WERI-Rb-1 (cell line): ENCODE measurements at regions not wholly inside any gene's neighbourhood (a gene's known extent, or its start where the extent isn't known, plus 50 kb on each side); places are given as distances from the start of the nearest gene placed in this dataset.
A peak's percentile ranks its signal among the peaks of the same experiment; 100 is the strongest.

Experiments
- DNase-seq: peaks from one replicate; pipeline ENCODE4 v3.0.0-alpha.2; 2020
- H3K27ac ChIP-seq: fragments of 250-450 bp; sonication (Bioruptor Pico); 2 replicates; pipeline ENCODE4 v1.5.1; 2020; ENCODE audit warnings: mild to moderate bottlenecking, moderate library complexity
- H3K27me3 ChIP-seq: fragments of 250-450 bp; sonication (Bioruptor Pico); 2 replicates; pipeline ENCODE4 v1.5.1; 2021; ENCODE audit warnings: mild to moderate bottlenecking, low read depth, moderate library complexity; ENCODE audit not compliant: insufficient read depth, severe bottlenecking
- H3K36me3 ChIP-seq: fragments of 250-450 bp; sonication (Bioruptor Pico); 2 replicates; pipeline ENCODE4 v1.5.1; 2020; ENCODE audit warnings: mild to moderate bottlenecking, moderate library complexity
- H3K4me3 ChIP-seq: 2 replicates; pipeline ENCODE4 v1.5.1; 2011; ENCODE audit warnings: low read depth, mild to moderate bottlenecking, control low read depth, low read length
- H3K9me3 ChIP-seq: fragments of 250-450 bp; sonication (Bioruptor Pico); 2 replicates; pipeline ENCODE4 v1.5.1; 2021; ENCODE audit warnings: mild to moderate bottlenecking, moderate library complexity; ENCODE audit not compliant: severe bottlenecking
- TF ChIP-seq, protein P1 (sequence below): IDR thresholded peaks from 2 replicates; pipeline ENCODE4 v1.5.1; 2011; ENCODE audit warnings: low read depth, mild to moderate bottlenecking, control low read depth, inconsistent platforms, low read length

DNA sequence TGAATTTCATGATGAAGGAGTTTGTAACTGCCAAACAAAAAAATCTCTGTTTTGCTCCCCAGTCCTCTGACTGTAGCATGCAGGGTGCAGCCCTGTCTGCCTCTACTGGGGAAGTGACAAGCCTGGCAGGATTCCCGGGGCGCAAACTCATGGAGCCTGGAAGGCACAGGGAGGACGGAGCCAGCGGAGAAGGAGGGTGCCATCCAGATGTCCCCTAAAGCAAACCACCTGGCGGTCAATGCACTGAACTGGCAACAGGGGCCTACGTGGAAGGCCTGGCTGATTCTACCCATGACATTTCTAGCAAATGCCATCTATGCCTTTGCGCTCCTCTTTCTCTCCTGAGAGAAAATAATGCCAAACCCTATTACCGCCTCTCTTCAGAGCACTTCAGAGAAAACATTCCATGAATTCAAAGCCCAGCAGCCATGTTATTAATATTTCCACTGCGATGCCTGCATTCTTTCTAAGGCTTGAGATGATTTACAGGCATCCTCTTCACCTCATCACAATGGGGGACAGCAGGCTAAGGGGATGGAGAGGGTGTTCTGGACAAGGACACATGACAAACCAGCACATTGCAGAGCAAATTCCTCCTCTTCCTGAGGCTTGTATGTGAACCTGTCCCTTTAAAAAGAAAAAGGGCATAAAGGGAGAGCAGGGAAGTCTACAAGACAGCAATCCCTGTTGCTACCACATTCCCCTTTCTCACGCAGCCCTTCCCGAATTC lies 329.3 kb upstream of the NOCT start:
- Histone ChIP-seq H3K27me3 (no peaks in the 10 kb centered on the region), H3K4me3 (no peak overlapping the region), H3K36me3 (no peaks in the 10 kb centered on the region), H3K27ac (no peak overlapping the region), H3K9me3 (no peaks in the 10 kb centered on the region)
- DNase-seq = no peak
- TF ChIP-seq, protein P1, sequence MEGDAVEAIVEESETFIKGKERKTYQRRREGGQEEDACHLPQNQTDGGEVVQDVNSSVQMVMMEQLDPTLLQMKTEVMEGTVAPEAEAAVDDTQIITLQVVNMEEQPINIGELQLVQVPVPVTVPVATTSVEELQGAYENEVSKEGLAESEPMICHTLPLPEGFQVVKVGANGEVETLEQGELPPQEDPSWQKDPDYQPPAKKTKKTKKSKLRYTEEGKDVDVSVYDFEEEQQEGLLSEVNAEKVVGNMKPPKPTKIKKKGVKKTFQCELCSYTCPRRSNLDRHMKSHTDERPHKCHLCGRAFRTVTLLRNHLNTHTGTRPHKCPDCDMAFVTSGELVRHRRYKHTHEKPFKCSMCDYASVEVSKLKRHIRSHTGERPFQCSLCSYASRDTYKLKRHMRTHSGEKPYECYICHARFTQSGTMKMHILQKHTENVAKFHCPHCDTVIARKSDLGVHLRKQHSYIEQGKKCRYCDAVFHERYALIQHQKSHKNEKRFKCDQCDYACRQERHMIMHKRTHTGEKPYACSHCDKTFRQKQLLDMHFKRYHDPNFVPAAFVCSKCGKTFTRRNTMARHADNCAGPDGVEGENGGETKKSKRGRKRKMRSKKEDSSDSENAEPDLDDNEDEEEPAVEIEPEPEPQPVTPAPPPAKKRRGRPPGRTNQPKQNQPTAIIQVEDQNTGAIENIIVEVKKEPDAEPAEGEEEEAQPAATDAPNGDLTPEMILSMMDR = no peak

GRCh38 chr4:138685316-138685715 lies 330.3 kb upstream of the NOCT start:
- DNase-seq = no peak
- H3K27ac ChIP-seq = no peak overlapping the region
- no peaks in the 10 kb centered on the region for H3K36me3 ChIP-seq
- no peak overlapping the region for H3K4me3 ChIP-seq
- no peaks in the 10 kb centered on the region for H3K27me3 ChIP-seq
- TF ChIP-seq, protein P1 = no peak
- H3K9me3 ChIP-seq = no peaks in the 10 kb centered on the region

DNA sequence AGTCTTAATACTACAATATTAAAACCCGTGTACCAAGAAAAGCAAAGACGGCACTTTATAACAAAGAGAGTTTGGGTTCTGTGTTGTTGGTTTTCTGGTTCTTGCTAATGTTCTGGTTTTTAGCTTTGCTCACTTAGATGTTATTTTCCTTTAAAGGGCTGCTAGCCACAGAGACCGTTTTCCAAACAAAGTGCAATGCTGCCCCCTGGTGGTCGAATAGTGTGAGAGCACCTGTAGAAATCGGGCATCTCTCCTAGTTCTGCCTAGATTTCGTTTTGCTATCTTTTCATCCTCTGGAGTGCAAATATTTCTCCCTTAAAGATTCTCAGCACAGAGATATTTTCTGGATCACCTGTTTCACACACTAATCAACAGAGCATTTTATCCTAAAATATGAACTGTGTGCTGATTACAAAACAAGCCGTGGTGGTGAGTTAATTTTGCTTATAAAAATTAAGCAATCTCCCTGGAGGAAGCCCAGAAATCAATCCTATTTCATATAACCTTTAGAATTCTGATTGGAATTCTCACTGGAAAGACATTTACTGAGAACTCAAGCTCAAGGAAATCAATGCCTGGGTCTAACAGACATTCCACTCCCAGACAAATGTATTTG lies 334.5 kb upstream of the NOCT start:
- Histone ChIP-seq H3K27me3 (no peaks in the 10 kb centered on the region), H3K9me3 (no peaks in the 10 kb centered on the region), H3K36me3 (no peaks in the 10 kb centered on the region), H3K4me3 (no peak overlapping the region), H3K27ac (no peak overlapping the region)
- peak; percentile 83 for DNase-seq
- TF ChIP-seq, protein P1 = peak; percentile 80

DNA sequence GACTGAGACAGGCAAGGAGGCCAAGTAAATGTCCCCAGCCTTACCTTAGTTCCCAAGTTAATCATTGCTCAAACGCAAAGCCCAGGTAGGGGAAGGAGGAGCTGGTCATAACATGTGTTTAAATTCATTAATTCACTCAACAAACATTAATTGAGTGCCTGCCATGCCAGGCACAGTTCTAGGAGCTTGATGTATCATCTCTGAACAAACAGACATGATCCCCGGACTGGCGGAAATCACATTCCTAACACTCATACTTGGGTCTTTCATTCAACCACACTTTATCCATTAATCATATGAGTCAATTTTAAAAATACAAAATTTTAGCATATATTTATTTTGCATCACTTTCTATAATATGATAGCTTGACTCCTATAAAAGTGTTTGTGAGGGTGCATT lies 335.3 kb upstream of the NOCT start:
- no peak for DNase-seq
- no peak overlapping the region for H3K4me3 ChIP-seq
- H3K27me3 ChIP-seq = no peaks in the 10 kb centered on the region
- H3K36me3 ChIP-seq = no peaks in the 10 kb centered on the region
- H3K9me3 ChIP-seq = no peaks in the 10 kb centered on the region
- TF ChIP-seq, protein P1 = no peak
- H3K27ac ChIP-seq = no peak overlapping the region

DNA sequence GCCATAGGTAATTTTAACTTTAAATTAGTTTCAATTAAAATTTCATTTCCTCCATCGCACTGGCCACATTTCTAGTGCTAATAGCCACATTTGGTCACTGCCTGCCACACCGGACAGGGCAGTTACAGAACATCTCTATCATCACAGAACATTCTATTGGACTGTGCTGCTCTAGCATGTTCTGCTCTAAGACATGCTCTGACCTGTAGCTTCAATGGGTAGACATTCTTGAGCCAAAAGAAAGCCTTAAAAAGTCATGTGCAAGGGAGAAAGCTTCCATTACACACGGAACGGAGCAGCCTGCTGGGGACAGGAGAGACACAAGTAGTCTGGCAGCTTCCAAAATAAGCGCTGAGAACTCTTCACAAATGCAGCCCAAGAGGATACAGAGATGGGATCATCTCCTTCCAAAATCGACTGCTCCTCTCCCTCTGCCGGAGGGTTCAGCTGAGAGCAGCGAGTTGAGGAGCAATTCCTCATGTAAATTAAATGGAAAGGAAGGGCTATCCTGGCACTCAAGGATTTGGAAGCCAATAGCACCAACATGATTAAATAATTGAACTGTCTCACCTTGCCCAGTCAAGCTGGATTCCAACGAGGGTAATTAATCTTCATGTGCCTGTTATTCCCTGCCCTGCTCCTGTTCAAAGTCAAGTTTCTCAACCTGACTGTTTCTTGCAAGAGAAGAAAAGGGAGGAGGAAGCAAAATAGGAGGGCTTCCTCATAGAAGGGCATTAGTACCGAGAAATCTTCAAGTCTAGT lies 336.4 kb upstream of the NOCT start:
- DNase-seq = no peak
- TF ChIP-seq, protein P1 = no peak
- Histone ChIP-seq H3K9me3 (no peaks in the 10 kb centered on the region), H3K27ac (no peak overlapping the region), H3K4me3 (no peak overlapping the region), H3K36me3 (no peaks in the 10 kb centered on the region), H3K27me3 (no peaks in the 10 kb centered on the region)
